ENCODE measurements at regions not wholly inside any gene's neighbourhood (a gene's known extent, or its start where the extent isn't known, plus 50 kb on each side); places are given as distances from the start of the nearest gene placed in this dataset.
A peak's percentile ranks its signal among the peaks of the same experiment; 100 is the strongest.

GRCh38 chr6:135600931-135601330 is 103.4 kb upstream of the AHI1 start:
- no peak for DNase-seq (ENCODE audit: low read depth in 1 of 2, low spot score in 2 of 2)
- Histone ChIP-seq H3K36me3 (ENCODE audit: control insufficient read depth in 2 of 4, insufficient read depth in 4 of 4, low read length in 3 of 4) (no peaks in the 10 kb centered on the region), H3K4me1 (replicated peaks in 1 of 4; ENCODE audit: control insufficient read depth in 3 of 4, insufficient read depth in 4 of 4, low read length in 3 of 4) (no peaks in the 10 kb centered on the region), H3K9me3 (ENCODE audit: insufficient read depth in 2 of 2, low read depth in 1 of 2, low read length in 1 of 2) (0 out of 4 replicates have a peak, but pooled peaks cover 0 to 3% of the 10 kb centered on the region in 2 experiments), H2AFZ (ENCODE audit: low read length) (0 out of 2 replicates have a peak overlapping the region, but pooled peaks have one; percentile 4), H3K4me3 (ENCODE audit: extremely low read depth in 1 of 4, insufficient read depth in 2 of 4, low read depth in 3 of 4, low read length in 4 of 4) (no peak overlapping the region), H3K4me2 (ENCODE audit: insufficient read depth in 1 of 2, low read depth in 2 of 2, low read length in 2 of 2) (no peak overlapping the region), H2BK15ac (ENCODE audit: low read length) (no peak overlapping the region), H4K20me1 (replicated peaks in 1 of 2; ENCODE audit: control insufficient read depth in 1 of 2, insufficient read depth in 2 of 2, low read length in 2 of 2) (no peaks in the 10 kb centered on the region), H3K79me1 (ENCODE audit: low read depth, low read length) (no peaks in the 10 kb centered on the region), H2BK5ac (ENCODE audit: low read depth, low read length) (no peak overlapping the region), H3K23me2 (ENCODE audit: low read depth, low read length) (no peaks in the 10 kb centered on the region), H3K9ac (replicated peaks in 1 of 4; ENCODE audit: extremely low read depth in 1 of 4, low read depth in 3 of 4, low read length in 3 of 4) (no peak overlapping the region), H3K79me2 (ENCODE audit: control insufficient read depth in 1 of 2, insufficient read depth in 2 of 2, low read length in 2 of 2) (no peaks in the 10 kb centered on the region), H4K5ac (ENCODE audit: insufficient read length, low read depth, low read length) (no peak overlapping the region), H3K56ac (replicated peaks; ENCODE audit: insufficient read length, low read depth, low read length) (no peak overlapping the region), H3K18ac (ENCODE audit: extremely low read depth, low read length) (no peak overlapping the region), H2BK120ac (replicated peaks; ENCODE audit: low read depth, low read length) (no peak overlapping the region), H3K27ac (ENCODE audit: low read depth, low read length) (no peak overlapping the region), H2AK5ac (ENCODE audit: low read depth, low read length) (no peak overlapping the region), H4K91ac (replicated peaks; ENCODE audit: insufficient read length, low read length) (no peak overlapping the region), H3K23ac (ENCODE audit: insufficient read length) (no peak overlapping the region), H4K8ac (ENCODE audit: extremely low read depth, insufficient read depth, low read length) (no peak overlapping the region), H3K27me3 (replicated peaks in 1 of 4; ENCODE audit: control insufficient read depth in 3 of 4, extremely low read depth in 1 of 4, insufficient read depth in 3 of 4, low read length in 3 of 4) (no peaks in the 10 kb centered on the region), H2BK20ac (ENCODE audit: low read length) (no peak overlapping the region), H3K14ac (ENCODE audit: insufficient read length) (no peak overlapping the region), H3K4ac (replicated peaks; ENCODE audit: insufficient read length, low read depth, low read length) (no peak overlapping the region), H2BK12ac (ENCODE audit: low read depth, low read length) (no peak overlapping the region)
- 95% methylated on average over 4 of the region's 4 CpGs; no CpG with 5 or more reads in 1 of the 2 experiments for WGBS, 2 experiments (ENCODE audit: extremely low coverage in 1 of 2, insufficient coverage in 1 of 2, insufficient read length in 1 of 2, insufficient replicate concordance in 2 of 2, low coverage in 1 of 2, low lambda C conversion rate in 2 of 2, missing lambda C conversion rate in 1 of 2)
- CTCF ChIA-PET (ENCODE audit: partially characterized antibody): interaction anchor here (0.7 to 1.2 kb wide), 2 partner anchors 31 to 626 kb away, joined by 3 to 5 read pairs; no protein-coding TSS in a partner anchor
- POLR2A ChIA-PET (ENCODE audit: partially characterized antibody): no interaction called here
- TF ChIP-seq POU5F1 (IDR thresholded peaks at IDR 0.05; ENCODE audit: low read depth, low read length) (no peak), GTF2F1 (IDR thresholded peaks at IDR 0.05; ENCODE audit: borderline replicate concordance, low read depth, low read length) (no peak)
- no peak for FAIRE-seq
